ENCODE measurements at regions not wholly inside any gene's neighbourhood (a gene's known extent, or its start where the extent isn't known, plus 50 kb on each side); places are given as distances from the start of the nearest gene placed in this dataset.
A peak's percentile ranks its signal among the peaks of the same experiment; 100 is the strongest.

DNA sequence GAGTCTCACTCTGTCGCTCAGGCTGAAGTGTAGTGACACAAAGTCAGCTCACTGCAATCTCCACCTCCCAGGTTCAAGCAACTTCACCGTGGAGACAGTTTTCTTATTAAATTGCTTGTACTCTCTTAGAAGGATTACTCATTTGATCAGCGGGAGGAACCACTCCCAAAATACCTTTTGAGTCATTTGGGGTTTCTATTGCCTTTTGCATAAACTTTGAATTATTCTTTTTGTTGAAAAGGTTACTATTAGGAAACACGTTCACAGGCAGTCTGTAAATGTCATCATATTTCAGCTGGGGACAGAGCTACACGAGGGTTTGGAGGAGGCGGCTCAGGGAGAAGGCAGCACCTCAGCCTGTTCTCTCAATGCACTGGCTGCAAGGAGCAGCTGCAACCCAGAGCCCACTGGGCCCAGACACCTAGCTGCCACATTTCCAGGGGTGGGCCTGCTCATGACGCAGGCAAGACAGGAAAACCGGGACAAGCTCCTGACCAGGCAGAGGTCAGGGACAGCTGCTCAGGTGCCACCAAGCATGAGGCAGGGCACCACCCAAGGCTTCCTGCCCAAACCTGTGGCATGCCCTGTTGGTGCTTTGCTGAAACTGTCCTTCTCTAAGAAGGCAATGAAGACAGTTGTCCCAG lies 205.9 kb downstream of the BMP7 start:
- TF ChIP-seq CTCF (IDR thresholded peaks at IDR 0.05): no peak
- no peak overlapping the region for H3K4me3 ChIP-seq
- no peaks in the 10 kb centered on the region for H3K36me3 ChIP-seq
- no peaks in the 10 kb centered on the region for H3K4me1 ChIP-seq
- no peaks in the 10 kb centered on the region for H3K9me3 ChIP-seq
- no peaks in the 10 kb centered on the region for H3K27me3 ChIP-seq
- no peak overlapping the region for H3K27ac ChIP-seq
- no peak for DNase-seq (ENCODE audit: low spot score)

DNA sequence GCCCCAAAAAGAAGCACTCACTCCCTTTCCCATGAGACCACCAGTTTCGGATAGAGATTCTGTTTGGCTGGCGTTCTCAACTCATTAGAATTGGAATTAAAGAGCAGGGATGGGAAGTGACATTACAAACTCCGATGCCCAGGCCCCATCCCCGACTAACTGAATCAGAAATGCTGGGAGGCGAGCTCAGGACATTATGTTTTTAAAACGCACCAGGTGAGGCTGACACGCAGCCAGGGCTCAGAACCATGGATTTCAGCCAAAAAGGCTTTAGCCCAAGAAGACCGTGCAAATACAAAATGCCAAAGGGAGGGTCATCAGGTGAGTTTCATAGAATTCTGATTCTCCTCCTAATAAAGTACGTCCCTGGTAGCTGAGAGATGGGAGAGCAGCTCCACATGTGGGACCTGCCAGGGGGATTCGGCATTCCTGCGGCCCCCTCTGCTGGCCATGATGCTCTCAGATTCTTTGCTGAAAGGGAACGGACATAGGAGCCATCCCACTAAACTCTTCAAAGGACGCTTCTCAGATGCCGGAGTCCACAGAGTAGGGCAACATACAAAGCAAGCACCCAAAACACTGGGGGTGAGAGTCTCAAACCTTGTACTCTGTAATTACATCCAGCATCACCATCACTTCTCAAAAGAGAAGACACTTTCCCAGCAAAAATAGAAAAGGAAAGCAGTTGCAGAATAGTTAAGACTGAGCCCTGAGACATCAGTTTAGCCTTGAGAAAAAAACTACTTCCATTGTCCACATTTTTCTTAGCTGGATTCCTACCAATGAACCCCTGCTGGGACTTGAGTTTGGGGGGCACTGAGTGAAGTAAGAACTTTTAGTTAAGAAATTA lies 205.2 kb downstream of the BMP7 start:
- Histone ChIP-seq H3K27me3 (no peaks in the 10 kb centered on the region), H3K36me3 (no peaks in the 10 kb centered on the region), H3K4me1 (no peaks in the 10 kb centered on the region), H3K4me3 (no peak overlapping the region), H3K9me3 (no peaks in the 10 kb centered on the region), H3K27ac (no peak overlapping the region)
- TF ChIP-seq CTCF (IDR thresholded peaks at IDR 0.05): peak in 1 of 2 donors; percentile 31
- no peak for DNase-seq (ENCODE audit: low spot score)

DNA sequence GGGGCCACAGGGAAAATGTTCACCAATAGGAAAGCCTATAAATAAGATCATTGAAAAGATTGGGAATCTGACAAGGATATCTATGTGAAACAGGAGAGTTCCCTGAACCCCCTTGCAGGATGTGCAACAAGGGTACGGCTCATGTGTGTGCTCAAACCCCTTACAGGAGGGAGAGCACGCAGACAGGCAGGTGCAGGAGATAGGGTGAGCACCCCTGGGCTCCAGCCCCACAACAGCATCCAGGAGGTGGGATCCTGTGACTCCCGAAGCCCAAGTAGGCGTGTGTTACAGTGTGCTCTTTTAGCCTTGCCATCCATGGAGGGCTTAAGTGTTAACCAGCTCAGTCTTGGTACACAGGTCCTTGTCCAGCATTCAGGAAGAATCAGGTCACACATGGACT lies 204.2 kb downstream of the BMP7 start:
- DNase-seq (ENCODE audit: low spot score): no peak
- H3K9me3 ChIP-seq: no peaks in the 10 kb centered on the region
- H3K27ac ChIP-seq: no peak overlapping the region
- H3K27me3 ChIP-seq: no peaks in the 10 kb centered on the region
- no peaks in the 10 kb centered on the region for H3K36me3 ChIP-seq
- H3K4me1 ChIP-seq: no peaks in the 10 kb centered on the region
- no peak for TF ChIP-seq CTCF (IDR thresholded peaks at IDR 0.05)
- H3K4me3 ChIP-seq: no peak overlapping the region

GRCh38 chr20:57062696-57063270 lies 203.7 kb downstream of the BMP7 start:
- Histone ChIP-seq H3K27ac (no peak overlapping the region), H3K9me3 (no peaks in the 10 kb centered on the region), H3K36me3 (no peaks in the 10 kb centered on the region), H3K27me3 (no peaks in the 10 kb centered on the region), H3K4me1 (no peaks in the 10 kb centered on the region), H3K4me3 (no peak overlapping the region)
- no peak for DNase-seq (ENCODE audit: low spot score)
- no peak for TF ChIP-seq CTCF (IDR thresholded peaks at IDR 0.05)

- no peaks in the 10 kb centered on the region for H3K27me3 ChIP-seq
- H3K4me3 ChIP-seq: no peak overlapping the region
- no peak overlapping the region for H3K27ac ChIP-seq
- no peak for DNase-seq (ENCODE audit: low spot score)
- no peaks in the 10 kb centered on the region for H3K9me3 ChIP-seq
- H3K4me1 ChIP-seq: no peaks in the 10 kb centered on the region
- H3K36me3 ChIP-seq: no peaks in the 10 kb centered on the region
- TF ChIP-seq CTCF (IDR thresholded peaks at IDR 0.05): no peak
Measured at GRCh38 chr20:57064836-57065235, 201.6 kb downstream of the BMP7 start.
